HEK293 (cell line): ENCODE measurements at regions not wholly inside any gene's neighbourhood (a gene's known extent, or its start where the extent isn't known, plus 50 kb on each side); places are given as distances from the start of the nearest gene placed in this dataset.

Source experiments
- CTCF ChIP-seq: fragments of 450-650 bp; formaldehyde crosslinking; IDR thresholded peaks from 2 replicates; pipeline ENCODE4 v1.5.1; 2016; ENCODE audit warnings: missing biosample characterization, missing genetic modification characterization
- PATZ1 ChIP-seq: fragments of 450-650 bp; formaldehyde crosslinking; IDR thresholded peaks from 2 replicates; pipeline ENCODE4 v1.5.1; 2016; ENCODE audit warnings: missing biosample characterization, missing genetic modification characterization
- PBX3 ChIP-seq: sonication (generic); formaldehyde crosslinking; IDR thresholded peaks from 2 replicates; pipeline ENCODE4 v1.8.1; 2022; ENCODE audit warnings: mild to moderate bottlenecking, moderate library complexity, missing genetic modification reagents
- REST ChIP-seq: fragments of 450-650 bp; formaldehyde crosslinking; IDR thresholded peaks from 2 replicates; pipeline ENCODE4 v1.5.1; 2016; ENCODE audit warnings: missing biosample characterization, missing genetic modification characterization
- TCF7L2 ChIP-seq: IDR thresholded peaks from 2 replicates; pipeline ENCODE4 v1.6.1; 2011; ENCODE audit warnings: low read depth, mild to moderate bottlenecking, inconsistent platforms, low read length, moderate library complexity, borderline replicate concordance
- ZNF19 ChIP-seq: fragments of 450-650 bp; formaldehyde crosslinking; IDR thresholded peaks from 2 replicates; pipeline ENCODE4; 2016; ENCODE audit warnings: missing biosample characterization, missing genetic modification characterization, low read depth
- ZNF341 ChIP-seq: fragments of 450-650 bp; formaldehyde crosslinking; IDR thresholded peaks from 2 replicates; pipeline ENCODE4; 2016; ENCODE audit warnings: low read depth, missing biosample characterization, missing genetic modification characterization
- ZNF473 ChIP-seq: fragments of 450-650 bp; formaldehyde crosslinking; IDR thresholded peaks from 2 replicates; pipeline ENCODE4 v1.5.1; 2017; ENCODE audit warnings: missing biosample characterization, missing genetic modification characterization
- ZNF629 ChIP-seq: fragments of 450-650 bp; formaldehyde crosslinking; IDR thresholded peaks from 2 replicates; pipeline ENCODE4 v1.5.1; 2017; ENCODE audit warnings: missing biosample characterization, missing genetic modification characterization
- ZNF768 ChIP-seq: fragments of 450-650 bp; formaldehyde crosslinking; IDR thresholded peaks from 2 replicates; pipeline ENCODE4 v1.5.1; 2018; ENCODE audit warnings: missing biosample characterization, mild to moderate bottlenecking, missing genetic modification characterization
- ZNF776 ChIP-seq: fragments of 450-650 bp; formaldehyde crosslinking; IDR thresholded peaks from 2 replicates; pipeline ENCODE4 v1.5.0; 2017; ENCODE audit warnings: missing biosample characterization, missing genetic modification characterization, borderline replicate concordance
- ZSCAN4 ChIP-seq: fragments of 450-650 bp; formaldehyde crosslinking; IDR thresholded peaks from 2 replicates; pipeline ENCODE4 v1.5.1; 2017; ENCODE audit warnings: missing biosample characterization, missing genetic modification characterization
- ZXDB ChIP-seq: fragments of 450-650 bp; formaldehyde crosslinking; IDR thresholded peaks from 2 replicates; pipeline ENCODE4 v1.5.1; 2016; ENCODE audit warnings: missing biosample characterization, missing genetic modification characterization

- TF ChIP-seq CTCF (tag by site-specific recombination): no peak
- TF ChIP-seq ZNF473 (tag by site-specific recombination): no peak
- no peak for TF ChIP-seq ZNF341
- no peak for TF ChIP-seq PATZ1 (tag by site-specific recombination)
- no peak for TF ChIP-seq ZNF776
- TF ChIP-seq ZNF629 (tag by site-specific recombination): peak; percentile 76
- TF ChIP-seq TCF7L2: no peak
- no peak for TF ChIP-seq ZSCAN4 (tag by site-specific recombination)
- no peak for TF ChIP-seq ZXDB (tag by site-specific recombination)
- no peak for TF ChIP-seq ZNF768
- TF ChIP-seq PBX3: no peak
- TF ChIP-seq REST: no peak
- no peak for TF ChIP-seq ZNF19 (tag by site-specific recombination)
Measured at GRCh38 chr9:86601697-86602096, 247.5 kb upstream of the TUT7 start.
